Upper lobe of right lung (tissue), 1 donor: ENCODE measurements at regions not wholly inside any gene's neighbourhood (a gene's known extent, or its start where the extent isn't known, plus 50 kb on each side); places are given as distances from the start of the nearest gene placed in this dataset.

Source experiments
- ATAC-seq: fragments of 200-7000 bp; cut with Tn5 transposase; one replicate; pipeline ENCODE4 v1.9.1; 2020; ENCODE audit warnings: mild to moderate bottlenecking, moderate library complexity
- DNase-seq: peaks from one replicate; pipeline ENCODE4 v3.0.0-alpha.2; 2020
- H3K27ac ChIP-seq: fragments of 200-600 bp; one replicate; pipeline ENCODE4 v1.8.0; 2022
- H3K27me3 ChIP-seq: fragments of 200-600 bp; one replicate; pipeline ENCODE4 v1.8.0; 2022; ENCODE audit warnings: mild to moderate bottlenecking
- H3K36me3 ChIP-seq: fragments of 200-600 bp; one replicate; pipeline ENCODE4 v1.8.0; 2022
- H3K4me1 ChIP-seq: fragments of 200-600 bp; one replicate; pipeline ENCODE4 v1.8.0; 2022
- H3K4me3 ChIP-seq: fragments of 200-600 bp; one replicate; pipeline ENCODE4 v1.8.0; 2022; ENCODE audit warnings: mild to moderate bottlenecking
- H3K9me3 ChIP-seq: fragments of 200-600 bp; one replicate; pipeline ENCODE4 v1.8.0; 2022
- CTCF ChIP-seq: fragments of 200-600 bp; IDR thresholded peaks from one replicate; pipeline ENCODE4 v1.8.0; 2022; ENCODE audit warnings: antibody characterized with exemption
- intact Hi-C: fragments of 100-400 bp; cut with DNase I; formaldehyde crosslinking; loops from one replicate; pipeline ENCODE4 v1.11.0; 2022
- donor health status: DM: no; HTN: yes; CAD: no; lungs with severe emphysema.

GRCh38 chr17:77503916-77504651, 363.3 kb downstream of the SEC14L1 start:
- no peak for ATAC-seq
- H3K4me3 ChIP-seq = no peak overlapping the region
- H3K9me3 ChIP-seq = no peaks in the 10 kb centered on the region
- peaks cover 1% of the 10 kb centered on the region for H3K36me3 ChIP-seq
- peak; percentile 45 for DNase-seq
- no peaks in the 10 kb centered on the region for H3K27me3 ChIP-seq
- no peaks in the 10 kb centered on the region for H3K4me1 ChIP-seq
- no peak for TF ChIP-seq CTCF
- H3K27ac ChIP-seq = no peak overlapping the region
- intact Hi-C loops = no loop called here

- intact Hi-C loops = no loop called here
- ATAC-seq (no peak), DNase-seq (peak; percentile 35)
- Histone ChIP-seq H3K4me3 (no peak overlapping the region), H3K27me3 (no peaks in the 10 kb centered on the region), H3K27ac (no peak overlapping the region), H3K9me3 (no peaks in the 10 kb centered on the region), H3K4me1 (no peaks in the 10 kb centered on the region), H3K36me3 (no peaks in the 10 kb centered on the region)
- TF ChIP-seq CTCF = no peak
Measured at GRCh38 chr17:77504652-77505155, 363.9 kb downstream of the SEC14L1 start.

GRCh38 chr17:77505181-77505639, 364.4 kb downstream of the SEC14L1 start:
- DNase-seq (peak; percentile 30), ATAC-seq (no peak)
- intact Hi-C loops = no loop called here
- no peak for TF ChIP-seq CTCF
- H3K27me3 ChIP-seq = no peaks in the 10 kb centered on the region
- no peak overlapping the region for H3K4me3 ChIP-seq
- H3K36me3 ChIP-seq = no peaks in the 10 kb centered on the region
- H3K9me3 ChIP-seq = no peaks in the 10 kb centered on the region
- no peak overlapping the region for H3K27ac ChIP-seq
- no peaks in the 10 kb centered on the region for H3K4me1 ChIP-seq

GRCh38 chr17:77506371-77506991, 365.7 kb downstream of the SEC14L1 start:
- Histone ChIP-seq H3K9me3 (no peaks in the 10 kb centered on the region), H3K36me3 (no peaks in the 10 kb centered on the region), H3K4me3 (no peak overlapping the region), H3K27ac (no peak overlapping the region), H3K27me3 (no peaks in the 10 kb centered on the region), H3K4me1 (no peaks in the 10 kb centered on the region)
- TF ChIP-seq CTCF = no peak
- intact Hi-C loops = no loop called here
- ATAC-seq (no peak), DNase-seq (peak; percentile 61)

GRCh38 chr17:77507111-77507885, 366.5 kb downstream of the SEC14L1 start:
- H3K4me3 ChIP-seq = no peak overlapping the region
- no peak overlapping the region for H3K27ac ChIP-seq
- no peak for ATAC-seq
- no peaks in the 10 kb centered on the region for H3K36me3 ChIP-seq
- no peaks in the 10 kb centered on the region for H3K9me3 ChIP-seq
- no peaks in the 10 kb centered on the region for H3K4me1 ChIP-seq
- peak; percentile 40 for DNase-seq
- intact Hi-C loops = no loop called here
- H3K27me3 ChIP-seq = no peaks in the 10 kb centered on the region
- no peak for TF ChIP-seq CTCF
